Nephron (organoid): ENCODE measurements at regions not wholly inside any gene's neighbourhood (a gene's known extent, or its start where the extent isn't known, plus 50 kb on each side); places are given as distances from the start of the nearest gene placed in this dataset.

Source experiments
- H3K27ac Mint-ChIP-seq, 3 experiments: 2 replicates each; pipeline ENCODE4 v1.8.0; 2020; ENCODE audit warnings: mixed read lengths in 3 of 3, mild to moderate bottlenecking in 2 of 3, moderate library complexity in 1 of 3
- H3K27me3 Mint-ChIP-seq: 2 replicates; pipeline ENCODE4 v1.8.0; 2021; ENCODE audit warnings: low read depth, mild to moderate bottlenecking, moderate library complexity, mixed read lengths
- H3K36me3 Mint-ChIP-seq: 2 replicates; pipeline ENCODE4 v1.8.0; 2020; ENCODE audit warnings: low read depth, mixed read lengths
- H3K4me1 Mint-ChIP-seq: 2 replicates; pipeline ENCODE4 v1.8.0; 2020; ENCODE audit warnings: mixed read lengths
- H3K4me3 Mint-ChIP-seq, 3 experiments: 2 replicates each; pipeline ENCODE4 v1.8.0; 2020; ENCODE audit warnings: mild to moderate bottlenecking in 3 of 3, mixed read lengths in 3 of 3, moderate library complexity in 2 of 3
- H3K9me3 Mint-ChIP-seq: 2 replicates; pipeline ENCODE4 v1.8.0; 2020; ENCODE audit warnings: mixed read lengths
- CTCF ChIP-seq, 3 experiments: fragments of 200-600 bp; sonication (generic); IDR thresholded peaks; one replicate each; pipeline ENCODE4 v1.5.0; 2021; ENCODE audit warnings: antibody characterized with exemption in 3 of 3; ENCODE audit not compliant: unreplicated experiment in 3 of 3

DNA sequence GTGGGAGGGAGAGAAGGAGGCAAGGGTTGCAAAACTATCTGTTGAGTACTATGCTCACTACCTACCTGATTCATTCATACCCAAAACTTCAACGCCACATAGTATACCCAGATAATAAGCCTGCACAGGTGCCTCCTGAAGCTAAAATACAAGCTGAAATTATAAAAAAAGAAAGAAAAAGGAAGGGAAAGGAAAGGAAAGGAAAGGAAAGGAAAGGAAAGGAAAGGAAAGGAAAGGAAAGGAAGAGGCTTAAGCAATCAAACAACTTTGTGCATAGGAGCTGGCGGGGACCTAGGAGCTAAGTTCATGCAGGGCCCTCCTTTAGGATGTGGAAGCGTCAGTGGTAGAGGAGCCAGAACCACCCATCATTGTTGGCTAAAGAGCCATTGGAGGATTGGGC lies 108.9 kb upstream of the SYNDIG1 start:
- Mint-ChIP-seq H3K4me1 (peaks cover 47% of the 10 kb centered on the region), H3K27ac (no peak overlapping the region), H3K27me3 (peaks cover 4% of the 10 kb centered on the region), H3K9me3 (peaks cover 8% of the 10 kb centered on the region), H3K4me3 (no peak overlapping the region), H3K36me3 (no peaks in the 10 kb centered on the region)
- no peak for TF ChIP-seq CTCF (IDR thresholded peaks at IDR 0.05; ENCODE audit: unreplicated experiment in 3 of 3)

DNA sequence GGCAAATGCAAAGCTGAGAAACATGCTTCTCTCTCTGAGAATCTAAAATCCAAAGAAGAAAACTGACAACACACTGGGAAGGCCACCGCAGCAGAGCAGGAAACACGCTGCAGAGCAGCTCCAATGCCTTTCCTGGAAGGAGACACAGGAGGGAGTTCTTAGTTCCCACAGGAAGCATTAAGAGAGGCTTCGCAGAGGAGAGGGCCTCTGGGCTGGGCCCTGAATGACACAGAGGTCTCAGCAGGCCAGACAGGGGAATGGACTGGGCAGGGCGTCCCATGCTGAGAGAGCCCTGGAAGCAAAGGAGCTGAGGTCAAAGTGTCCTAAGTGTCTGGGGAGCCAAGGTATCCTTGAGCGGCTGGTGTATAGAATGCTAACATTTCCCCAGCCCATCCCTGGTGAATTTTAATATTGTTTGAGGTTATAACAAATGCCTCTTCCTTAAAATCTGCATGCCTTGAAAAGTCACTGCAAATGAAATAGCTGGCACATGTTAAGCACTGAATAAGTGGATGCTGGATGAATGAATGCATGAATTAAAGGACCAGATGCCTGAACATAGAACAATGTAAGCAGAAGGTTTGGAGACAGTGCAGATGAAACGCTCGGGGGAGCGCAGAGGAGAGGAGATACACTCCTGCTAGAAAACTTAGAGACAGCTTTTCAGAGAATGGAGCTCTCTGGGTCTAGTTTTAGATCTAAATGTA lies 110.0 kb upstream of the SYNDIG1 start:
- Mint-ChIP-seq H3K27me3 (peaks cover 4% of the 10 kb centered on the region), H3K36me3 (no peaks in the 10 kb centered on the region), H3K4me3 (no peak overlapping the region), H3K27ac (peak overlapping the region; percentile 29 to 60 (median 57)), H3K9me3 (peaks cover 8% of the 10 kb centered on the region), H3K4me1 (peaks cover 42% of the 10 kb centered on the region)
- TF ChIP-seq CTCF (IDR thresholded peaks at IDR 0.05; ENCODE audit: unreplicated experiment in 3 of 3) = no peak

DNA sequence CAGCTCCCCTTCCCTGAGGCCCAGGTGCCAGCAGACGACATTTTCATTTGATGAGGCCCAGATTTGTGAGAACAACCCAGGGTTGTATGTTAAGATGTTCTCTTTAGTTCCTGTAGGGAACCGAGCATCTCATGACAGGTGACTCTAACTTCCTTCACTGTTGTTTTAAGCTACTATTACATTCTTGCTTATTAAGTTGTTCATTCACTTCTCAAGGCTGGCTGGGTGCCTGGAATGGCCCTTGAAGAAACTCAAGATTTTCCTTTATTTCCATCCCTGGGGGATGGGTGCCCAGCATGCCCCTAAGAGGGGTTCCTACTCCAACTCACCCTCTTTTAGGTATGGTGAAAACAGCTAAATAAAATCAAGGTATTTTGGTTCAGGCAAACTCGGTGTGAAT lies 111.5 kb upstream of the SYNDIG1 start:
- peaks cover 8% of the 10 kb centered on the region for H3K9me3 Mint-ChIP-seq
- no peak overlapping the region for H3K4me3 Mint-ChIP-seq
- H3K27me3 Mint-ChIP-seq = peaks cover 7% of the 10 kb centered on the region
- peak overlapping the region in 2 of 3 experiments; percentile 22 to 23 for H3K27ac Mint-ChIP-seq
- TF ChIP-seq CTCF (IDR thresholded peaks at IDR 0.05; ENCODE audit: unreplicated experiment in 3 of 3) = no peak
- H3K4me1 Mint-ChIP-seq = peaks cover 36% of the 10 kb centered on the region
- no peaks in the 10 kb centered on the region for H3K36me3 Mint-ChIP-seq

- H3K36me3 Mint-ChIP-seq = no peaks in the 10 kb centered on the region
- H3K27me3 Mint-ChIP-seq = peaks cover 7% of the 10 kb centered on the region
- no peak for TF ChIP-seq CTCF (IDR thresholded peaks at IDR 0.05; ENCODE audit: unreplicated experiment in 3 of 3)
- no peak overlapping the region for H3K4me3 Mint-ChIP-seq
- peaks cover 36% of the 10 kb centered on the region for H3K4me1 Mint-ChIP-seq
- H3K9me3 Mint-ChIP-seq = peaks cover 8% of the 10 kb centered on the region
- peak overlapping the region; percentile 9 to 37 (median 23) for H3K27ac Mint-ChIP-seq
These were observed 112.3 kb upstream of the SYNDIG1 start for GRCh38 chr20:24357177-24357576.

DNA sequence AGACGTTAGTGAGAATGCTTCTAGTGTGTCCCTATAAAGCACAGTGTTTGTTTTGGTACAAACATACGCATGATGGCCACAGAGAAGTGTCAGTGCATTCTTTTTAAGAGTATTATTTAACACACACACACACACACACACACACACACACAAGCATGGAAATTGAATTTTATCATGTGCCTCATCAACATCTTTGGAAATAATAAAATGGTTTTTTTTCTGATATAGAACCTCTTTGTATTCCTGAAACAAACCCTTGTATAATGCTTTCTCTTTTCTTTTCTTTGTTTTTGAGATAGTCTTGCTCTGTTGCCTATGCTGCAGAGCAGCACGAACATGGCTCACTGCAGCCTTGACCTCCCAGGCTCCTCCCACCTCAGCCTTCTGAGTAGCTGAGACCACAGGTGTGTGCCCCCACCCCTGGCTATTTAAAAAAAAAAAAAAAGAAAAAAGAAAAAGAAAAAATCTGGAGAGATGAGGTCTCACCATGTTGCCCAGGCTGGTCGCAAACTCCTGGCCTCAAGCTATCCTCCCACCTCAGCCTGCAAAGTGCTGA lies 116.2 kb upstream of the SYNDIG1 start:
- Mint-ChIP-seq H3K36me3 (no peaks in the 10 kb centered on the region), H3K27ac (no peak overlapping the region), H3K27me3 (peaks cover 7% of the 10 kb centered on the region), H3K4me1 (peaks cover 20% of the 10 kb centered on the region), H3K4me3 (no peak overlapping the region), H3K9me3 (no peaks in the 10 kb centered on the region)
- no peak for TF ChIP-seq CTCF (IDR thresholded peaks at IDR 0.05; ENCODE audit: unreplicated experiment in 3 of 3)

DNA sequence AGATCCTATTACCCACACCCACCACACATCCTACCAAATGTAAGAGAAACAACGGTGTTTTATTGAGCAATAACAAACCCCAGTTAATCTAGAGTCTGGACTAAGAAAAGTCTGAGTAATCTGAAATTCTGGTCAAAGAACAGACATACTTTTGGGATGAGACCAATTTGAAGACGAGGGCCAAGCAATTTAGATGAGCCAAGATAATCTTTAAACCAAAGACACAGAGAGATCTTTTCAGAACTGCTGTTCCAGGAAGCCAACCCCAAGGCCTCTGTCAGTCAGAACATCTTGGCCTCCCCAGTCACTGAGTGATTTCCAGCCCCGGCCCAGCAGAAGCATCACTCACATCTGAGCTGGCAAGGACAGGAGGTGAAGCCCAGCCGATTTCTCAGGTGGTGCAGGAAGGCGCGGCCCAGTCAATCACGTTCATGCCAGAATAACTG lies 118.5 kb upstream of the SYNDIG1 start:
- no peak for TF ChIP-seq CTCF (IDR thresholded peaks at IDR 0.05; ENCODE audit: unreplicated experiment in 3 of 3)
- Mint-ChIP-seq H3K27ac (no peak overlapping the region), H3K36me3 (no peaks in the 10 kb centered on the region), H3K9me3 (no peaks in the 10 kb centered on the region), H3K4me3 (no peak overlapping the region), H3K4me1 (no peaks in the 10 kb centered on the region), H3K27me3 (peaks cover 6% of the 10 kb centered on the region)
